ENCODE measurements at regions not wholly inside any gene's neighbourhood (a gene's known extent, or its start where the extent isn't known, plus 50 kb on each side); places are given as distances from the start of the nearest gene placed in this dataset.

DNA sequence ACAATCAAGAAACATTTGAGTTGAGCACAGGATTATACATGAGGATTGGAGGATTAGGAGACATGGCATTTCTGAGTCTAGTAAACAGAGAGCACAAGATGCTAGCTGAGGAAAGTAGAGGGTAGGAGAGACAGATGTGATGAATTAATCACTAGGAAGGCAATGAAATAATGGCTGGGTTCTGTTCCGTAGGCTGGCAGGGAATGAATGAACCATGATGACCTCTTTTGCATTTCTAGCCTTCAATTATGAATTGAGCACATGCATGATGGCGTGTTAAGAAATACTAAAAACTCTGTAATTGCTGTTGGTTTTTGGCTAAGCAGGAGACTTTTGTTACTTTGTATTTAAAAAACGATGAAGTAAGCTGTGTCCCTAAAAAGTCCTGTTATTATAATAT is 420.0 kb upstream of the TLE4 start:
- TF ChIP-seq, protein P1, sequence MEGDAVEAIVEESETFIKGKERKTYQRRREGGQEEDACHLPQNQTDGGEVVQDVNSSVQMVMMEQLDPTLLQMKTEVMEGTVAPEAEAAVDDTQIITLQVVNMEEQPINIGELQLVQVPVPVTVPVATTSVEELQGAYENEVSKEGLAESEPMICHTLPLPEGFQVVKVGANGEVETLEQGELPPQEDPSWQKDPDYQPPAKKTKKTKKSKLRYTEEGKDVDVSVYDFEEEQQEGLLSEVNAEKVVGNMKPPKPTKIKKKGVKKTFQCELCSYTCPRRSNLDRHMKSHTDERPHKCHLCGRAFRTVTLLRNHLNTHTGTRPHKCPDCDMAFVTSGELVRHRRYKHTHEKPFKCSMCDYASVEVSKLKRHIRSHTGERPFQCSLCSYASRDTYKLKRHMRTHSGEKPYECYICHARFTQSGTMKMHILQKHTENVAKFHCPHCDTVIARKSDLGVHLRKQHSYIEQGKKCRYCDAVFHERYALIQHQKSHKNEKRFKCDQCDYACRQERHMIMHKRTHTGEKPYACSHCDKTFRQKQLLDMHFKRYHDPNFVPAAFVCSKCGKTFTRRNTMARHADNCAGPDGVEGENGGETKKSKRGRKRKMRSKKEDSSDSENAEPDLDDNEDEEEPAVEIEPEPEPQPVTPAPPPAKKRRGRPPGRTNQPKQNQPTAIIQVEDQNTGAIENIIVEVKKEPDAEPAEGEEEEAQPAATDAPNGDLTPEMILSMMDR (IDR thresholded peaks at IDR 0.05 in 4 of 5, conservative IDR thresholded peaks at IDR 0.05 in 1 of 5), result no peak
- no peak for TF ChIP-seq POLR2A (IDR thresholded peaks at IDR 0.05)

Measured in gastrocnemius medialis (tissue), 4 donors.